Liver (tissue), 3 donors: ENCODE measurements at regions not wholly inside any gene's neighbourhood (a gene's known extent, or its start where the extent isn't known, plus 50 kb on each side); places are given as distances from the start of the nearest gene placed in this dataset.

Source experiments
- GABPA ChIP-seq, 2 donors: IDR thresholded peaks in 1 of 2; conservative IDR thresholded peaks in 1 of 2; 2 replicates each; pipeline ENCODE4 v1.6.1; 2016; ENCODE audit warnings: antibody characterized with exemption in 2 of 2, mild to moderate bottlenecking in 1 of 2, moderate library complexity in 1 of 2
- RAD21 ChIP-seq, 2 donors: IDR thresholded peaks; 2 replicates each; pipeline ENCODE4 v1.6.1; 2016; ENCODE audit warnings: antibody characterized with exemption in 2 of 2, mild to moderate bottlenecking in 2 of 2
- TF ChIP-seq, protein P1 (sequence below): fragments of 150-350 bp; IDR thresholded peaks from 2 replicates; pipeline ENCODE4 v1.5.1; 2017; ENCODE audit warnings: improper control_type of control experiment, low read depth, low read length; ENCODE audit not compliant: missing input control
- TF ChIP-seq, protein P2 (sequence below): IDR thresholded peaks from 2 replicates; pipeline ENCODE4 v1.6.1; 2016; ENCODE audit warnings: antibody characterized with exemption
- donor health status: healthy.
- donor health status: healthy.

DNA sequence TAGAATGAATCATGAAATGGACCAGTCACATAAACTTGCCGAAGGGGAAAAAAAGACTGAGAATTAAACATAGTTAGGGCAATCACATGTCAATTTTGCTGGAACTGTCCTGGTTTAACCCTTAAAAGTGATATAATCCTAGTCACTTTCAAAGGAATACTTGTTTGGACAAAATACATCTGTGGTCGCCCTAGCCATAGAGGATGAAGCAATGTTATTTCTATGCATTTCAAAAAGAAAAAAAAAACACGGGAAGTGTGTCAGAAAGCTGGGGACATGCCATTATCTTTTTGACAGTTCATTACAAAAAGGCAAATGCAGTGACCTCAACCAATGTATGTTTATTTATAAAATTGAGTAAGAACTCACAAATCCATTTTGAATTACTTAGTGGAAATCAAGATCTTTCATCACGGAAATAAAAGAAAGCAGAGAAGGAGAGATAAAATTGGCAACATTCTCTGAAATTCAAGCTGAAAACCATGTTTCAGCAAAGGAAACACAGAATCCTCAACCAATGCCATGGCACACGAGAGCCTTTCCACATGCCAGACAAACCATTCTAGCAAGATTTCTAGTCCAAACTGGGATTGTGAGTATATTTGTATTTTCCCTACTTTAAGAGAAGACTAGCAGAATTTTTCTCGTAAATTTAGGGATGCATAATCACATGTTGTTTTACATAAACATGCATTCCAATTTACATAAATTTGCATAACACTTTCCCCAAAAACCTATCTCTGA lies 854.3 kb upstream of the ACVR2A start:
- TF ChIP-seq, protein P1, sequence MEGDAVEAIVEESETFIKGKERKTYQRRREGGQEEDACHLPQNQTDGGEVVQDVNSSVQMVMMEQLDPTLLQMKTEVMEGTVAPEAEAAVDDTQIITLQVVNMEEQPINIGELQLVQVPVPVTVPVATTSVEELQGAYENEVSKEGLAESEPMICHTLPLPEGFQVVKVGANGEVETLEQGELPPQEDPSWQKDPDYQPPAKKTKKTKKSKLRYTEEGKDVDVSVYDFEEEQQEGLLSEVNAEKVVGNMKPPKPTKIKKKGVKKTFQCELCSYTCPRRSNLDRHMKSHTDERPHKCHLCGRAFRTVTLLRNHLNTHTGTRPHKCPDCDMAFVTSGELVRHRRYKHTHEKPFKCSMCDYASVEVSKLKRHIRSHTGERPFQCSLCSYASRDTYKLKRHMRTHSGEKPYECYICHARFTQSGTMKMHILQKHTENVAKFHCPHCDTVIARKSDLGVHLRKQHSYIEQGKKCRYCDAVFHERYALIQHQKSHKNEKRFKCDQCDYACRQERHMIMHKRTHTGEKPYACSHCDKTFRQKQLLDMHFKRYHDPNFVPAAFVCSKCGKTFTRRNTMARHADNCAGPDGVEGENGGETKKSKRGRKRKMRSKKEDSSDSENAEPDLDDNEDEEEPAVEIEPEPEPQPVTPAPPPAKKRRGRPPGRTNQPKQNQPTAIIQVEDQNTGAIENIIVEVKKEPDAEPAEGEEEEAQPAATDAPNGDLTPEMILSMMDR, result no peak
- TF ChIP-seq GABPA (IDR thresholded peaks at IDR 0.05 in 1 of 2, conservative IDR thresholded peaks at IDR 0.05 in 1 of 2) (no peak), RAD21 (IDR thresholded peaks at IDR 0.05) (no peak)
- TF ChIP-seq, protein P2, sequence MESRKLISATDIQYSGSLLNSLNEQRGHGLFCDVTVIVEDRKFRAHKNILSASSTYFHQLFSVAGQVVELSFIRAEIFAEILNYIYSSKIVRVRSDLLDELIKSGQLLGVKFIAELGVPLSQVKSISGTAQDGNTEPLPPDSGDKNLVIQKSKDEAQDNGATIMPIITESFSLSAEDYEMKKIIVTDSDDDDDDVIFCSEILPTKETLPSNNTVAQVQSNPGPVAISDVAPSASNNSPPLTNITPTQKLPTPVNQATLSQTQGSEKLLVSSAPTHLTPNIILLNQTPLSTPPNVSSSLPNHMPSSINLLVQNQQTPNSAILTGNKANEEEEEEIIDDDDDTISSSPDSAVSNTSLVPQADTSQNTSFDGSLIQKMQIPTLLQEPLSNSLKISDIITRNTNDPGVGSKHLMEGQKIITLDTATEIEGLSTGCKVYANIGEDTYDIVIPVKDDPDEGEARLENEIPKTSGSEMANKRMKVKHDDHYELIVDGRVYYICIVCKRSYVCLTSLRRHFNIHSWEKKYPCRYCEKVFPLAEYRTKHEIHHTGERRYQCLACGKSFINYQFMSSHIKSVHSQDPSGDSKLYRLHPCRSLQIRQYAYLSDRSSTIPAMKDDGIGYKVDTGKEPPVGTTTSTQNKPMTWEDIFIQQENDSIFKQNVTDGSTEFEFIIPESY, result no peak
